ENCODE measurements at regions not wholly inside any gene's neighbourhood (a gene's known extent, or its start where the extent isn't known, plus 50 kb on each side); places are given as distances from the start of the nearest gene placed in this dataset.

GRCh38 chr10:124228471-124228870, 135.1 kb upstream of the CHST15 start:
- Histone ChIP-seq H3K27ac (ENCODE audit: low read depth, low read length) (no peak overlapping the region), H3K9me3 (ENCODE audit: control insufficient read depth in 1 of 2, insufficient read depth in 1 of 2, low read depth in 1 of 2, low read length in 2 of 2) (peaks cover 14 to 53% of the 10 kb centered on the region in 2 experiments; a peak in 2 of 4 replicates), H3K4me1 (ENCODE audit: control insufficient read depth in 1 of 2, insufficient read depth in 2 of 2, low read length in 2 of 2) (no peaks in the 10 kb centered on the region), H3K9me2 (ENCODE audit: insufficient read depth) (no peaks in the 10 kb centered on the region), H3K4me3 (replicated peaks in 1 of 2; ENCODE audit: low read depth in 1 of 2, low read length in 2 of 2) (no peak overlapping the region), H4K20me1 (ENCODE audit: insufficient read depth) (no peaks in the 10 kb centered on the region), H3K27me3 (ENCODE audit: insufficient read depth, low read length) (no peaks in the 10 kb centered on the region), H3K9ac (ENCODE audit: low read length) (no peak overlapping the region), H3K79me2 (ENCODE audit: insufficient read depth, low read length) (no peaks in the 10 kb centered on the region), H2AFZ (ENCODE audit: low read depth, low read length, poor library complexity, severe bottlenecking) (no peak overlapping the region), H3K4me2 (ENCODE audit: low read length) (no peak overlapping the region), H3K36me3 (ENCODE audit: control insufficient read depth in 1 of 2, insufficient read depth in 2 of 2, low read length in 2 of 2) (no peaks in the 10 kb centered on the region)
- ChIA-PET RAD21 (ENCODE audit: low non-redundant PET in 1 of 2, low total read pairs in 2 of 2, uncharacterized antibody in 2 of 2, unreplicated experiment in 2 of 2) (no interaction called here), CTCF (no interaction called here), POLR2A (no interaction called here)
- BruUV-seq (replicated peaks) = no TSS peak
- DNase-seq (ENCODE audit: low read depth, low spot score) (no peak), ATAC-seq (no peak)
- TF ChIP-seq POLR2AphosphoS5 (IDR thresholded peaks at IDR 0.05; ENCODE audit: low read depth, low read length) = no peak
- no peak for TF ChIP-seq CEBPB (IDR thresholded peaks at IDR 0.05; ENCODE audit: low read depth)
- no peak for TF ChIP-seq CBX3 (IDR thresholded peaks at IDR 0.05; ENCODE audit: low read depth)
- no peak for TF ChIP-seq SIN3A (IDR thresholded peaks at IDR 0.05; ENCODE audit: low read depth)
- TF ChIP-seq EZH2phosphoT487 (IDR thresholded peaks at IDR 0.05; ENCODE audit: borderline replicate concordance) = no peak
- TF ChIP-seq FOSL1 (IDR thresholded peaks at IDR 0.05; ENCODE audit: low read depth) = no peak
- TF ChIP-seq JUND (IDR thresholded peaks at IDR 0.05) = no peak
- TF ChIP-seq EZH2 (IDR thresholded peaks at IDR 0.05) = no peak
- intact Hi-C loops (cut with micrococcal nuclease) = loop anchor here (2.0 kb wide), 1 partner anchor 50 kb away; no protein-coding TSS in a partner anchor

- RAD21 ChIA-PET (ENCODE audit: low non-redundant PET in 1 of 2, low total read pairs in 2 of 2, uncharacterized antibody in 2 of 2, unreplicated experiment in 2 of 2) = no interaction called here
- TF ChIP-seq ZNF274 (IDR thresholded peaks at IDR 0.05; ENCODE audit: low read depth, low read length) = no peak
- no peak for TF ChIP-seq CTCF (IDR thresholded peaks at IDR 0.05 in 2 of 3, conservative IDR thresholded peaks at IDR 0.05 in 1 of 3; ENCODE audit: borderline replicate concordance in 1 of 3, insufficient read depth in 1 of 3, low read depth in 2 of 3, low read length in 2 of 3)
- no peak for TF ChIP-seq ELF1 (IDR thresholded peaks at IDR 0.05; ENCODE audit: borderline replicate concordance, low read depth)
- no peak for TF ChIP-seq REST (IDR thresholded peaks at IDR 0.05; ENCODE audit: low read depth)
- no peak for TF ChIP-seq SP1 (IDR thresholded peaks at IDR 0.05; ENCODE audit: low read depth)
- TF ChIP-seq MAX (IDR thresholded peaks at IDR 0.05) = no peak
- no peak for TF ChIP-seq SRF (IDR thresholded peaks at IDR 0.05; ENCODE audit: low read depth)
- no peak for TF ChIP-seq CBX3 (IDR thresholded peaks at IDR 0.05; ENCODE audit: low read depth)
- no peak for TF ChIP-seq JUND (IDR thresholded peaks at IDR 0.05)
- no peak for TF ChIP-seq CEBPB (IDR thresholded peaks at IDR 0.05; ENCODE audit: low read depth)
- TF ChIP-seq YY1 (IDR thresholded peaks at IDR 0.05; ENCODE audit: extremely low read depth, insufficient replicate concordance, low read depth, low read length) = no peak
Measured at GRCh38 chr10:124227988-124228387, 134.6 kb upstream of the CHST15 start.

More at GRCh38 chr10:124227988-124228387, 134.6 kb upstream of the CHST15 start:
- no peaks in the 10 kb centered on the region for H3K79me2 ChIP-seq (ENCODE audit: insufficient read depth, low read length)
- no peak overlapping the region for H3K4me2 ChIP-seq (ENCODE audit: low read length)
- intact Hi-C loops (cut with micrococcal nuclease) = loop anchor here (2.0 kb wide), 1 partner anchor 51 kb away; no protein-coding TSS in a partner anchor
- ATAC-seq (no peak), DNase-seq (ENCODE audit: low read depth, low spot score) (no peak)
- no peaks in the 10 kb centered on the region for H3K27me3 ChIP-seq (ENCODE audit: insufficient read depth, low read length)
- no peak overlapping the region for H3K9ac ChIP-seq (ENCODE audit: low read length)
- POLR2A ChIA-PET = no interaction called here
- H3K9me3 ChIP-seq (ENCODE audit: control insufficient read depth in 1 of 2, insufficient read depth in 1 of 2, low read depth in 1 of 2, low read length in 2 of 2) = peaks cover 14 to 53% of the 10 kb centered on the region in 2 experiments; a peak in 2 of 4 replicates
- no peaks in the 10 kb centered on the region for H3K4me1 ChIP-seq (ENCODE audit: control insufficient read depth in 1 of 2, insufficient read depth in 2 of 2, low read length in 2 of 2)
- no peaks in the 10 kb centered on the region for H3K36me3 ChIP-seq (ENCODE audit: control insufficient read depth in 1 of 2, insufficient read depth in 2 of 2, low read length in 2 of 2)
- H3K27ac ChIP-seq (ENCODE audit: low read depth, low read length) = no peak overlapping the region
- H3K4me3 ChIP-seq (replicated peaks in 1 of 2; ENCODE audit: low read depth in 1 of 2, low read length in 2 of 2) = no peak overlapping the region
- no peaks in the 10 kb centered on the region for H4K20me1 ChIP-seq (ENCODE audit: insufficient read depth)
- no peak overlapping the region for H2AFZ ChIP-seq (ENCODE audit: low read depth, low read length, poor library complexity, severe bottlenecking)
- H3K9me2 ChIP-seq (ENCODE audit: insufficient read depth) = no peaks in the 10 kb centered on the region
- no TSS peak for BruUV-seq (replicated peaks)
- CTCF ChIA-PET = no interaction called here
